ENCODE measurements at regions not wholly inside any gene's neighbourhood (a gene's known extent, or its start where the extent isn't known, plus 50 kb on each side); places are given as distances from the start of the nearest gene placed in this dataset.
A peak's percentile ranks its signal among the peaks of the same experiment; 100 is the strongest.

GRCh38 chr17:5820721-5821456, 236.6 kb upstream of the NLRP1 start:
- peak; percentile 38 for DNase-seq (ENCODE audit: low spot score)

DNA sequence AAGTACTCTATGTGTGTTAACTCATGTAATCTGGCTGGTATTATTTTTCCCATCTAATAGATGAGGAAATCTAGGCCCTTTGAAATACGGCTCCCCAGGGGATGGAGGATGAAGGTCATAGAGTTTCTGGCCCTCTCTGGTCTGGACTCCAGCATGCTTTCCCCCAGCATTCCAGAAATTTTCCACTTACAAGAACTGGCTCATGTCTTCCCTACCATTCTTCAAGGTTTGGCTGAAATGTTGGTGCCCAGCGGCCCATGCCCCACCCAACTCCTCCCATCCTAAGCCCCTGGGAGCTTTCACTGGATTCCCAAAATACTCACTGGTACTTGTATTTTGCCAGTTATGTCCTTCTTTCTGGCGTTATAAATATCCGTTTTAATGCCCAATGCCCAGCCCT, 237.5 kb upstream of the NLRP1 start:
- no peak for DNase-seq (ENCODE audit: low spot score)

DNA sequence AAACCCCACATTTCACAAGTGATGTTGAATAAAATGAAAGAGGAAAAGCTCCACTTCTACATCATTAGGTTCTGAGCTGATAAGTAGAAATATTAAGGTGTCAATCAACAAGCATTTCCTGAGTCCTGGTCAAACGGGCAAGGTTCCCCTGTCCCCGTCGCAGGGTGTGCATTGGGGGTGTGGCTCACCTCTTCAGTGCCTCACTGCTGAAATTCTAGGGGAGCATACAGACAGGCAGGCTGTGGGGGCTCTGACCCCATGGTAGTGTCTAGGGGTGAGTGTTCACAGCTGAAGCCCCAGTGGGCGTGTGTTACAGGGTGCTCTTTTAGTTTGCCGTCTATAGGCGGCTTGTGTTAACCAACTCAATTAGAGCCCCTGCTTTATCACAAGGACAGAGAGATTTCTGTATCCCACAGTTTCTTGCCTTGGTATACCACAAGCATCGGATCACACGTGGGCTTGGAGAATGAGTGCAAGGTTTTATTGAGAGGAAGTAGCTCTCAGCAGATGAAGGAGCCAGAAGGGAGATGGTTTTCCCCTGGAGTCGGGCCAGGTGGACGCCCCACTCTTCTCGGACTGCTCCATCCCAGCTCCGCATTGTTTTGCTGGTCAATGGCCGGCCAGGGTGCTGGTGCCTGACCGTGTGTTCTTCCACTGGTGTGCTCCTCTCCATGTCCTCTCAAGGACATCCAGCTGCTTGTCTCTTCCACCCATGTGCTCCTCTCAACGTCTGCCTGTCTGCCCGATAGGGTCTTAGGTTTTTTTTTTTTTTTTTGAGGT, 238.2 kb upstream of the NLRP1 start:
- DNase-seq (ENCODE audit: low spot score) = no peak

DNA sequence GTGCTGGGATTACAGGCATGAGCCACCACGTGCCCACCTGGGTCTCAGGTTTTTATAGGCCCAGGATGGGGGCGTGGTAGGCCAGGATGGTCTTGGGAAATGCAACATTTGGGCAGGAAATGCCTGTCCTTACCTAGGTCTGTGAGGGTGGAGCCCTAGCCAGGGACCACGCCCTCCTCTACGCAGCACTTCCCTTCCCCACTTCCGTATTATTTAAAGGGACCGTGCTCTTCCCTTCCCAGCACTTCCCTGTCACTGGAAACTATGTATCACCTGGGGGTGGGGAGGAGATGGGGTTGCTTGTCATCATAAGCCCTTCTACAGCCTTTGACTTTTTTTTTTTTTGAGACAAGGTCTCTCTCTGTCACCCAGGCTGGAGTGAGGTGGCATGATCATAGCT, 238.9 kb upstream of the NLRP1 start:
- DNase-seq (ENCODE audit: low spot score) = no peak

DNA sequence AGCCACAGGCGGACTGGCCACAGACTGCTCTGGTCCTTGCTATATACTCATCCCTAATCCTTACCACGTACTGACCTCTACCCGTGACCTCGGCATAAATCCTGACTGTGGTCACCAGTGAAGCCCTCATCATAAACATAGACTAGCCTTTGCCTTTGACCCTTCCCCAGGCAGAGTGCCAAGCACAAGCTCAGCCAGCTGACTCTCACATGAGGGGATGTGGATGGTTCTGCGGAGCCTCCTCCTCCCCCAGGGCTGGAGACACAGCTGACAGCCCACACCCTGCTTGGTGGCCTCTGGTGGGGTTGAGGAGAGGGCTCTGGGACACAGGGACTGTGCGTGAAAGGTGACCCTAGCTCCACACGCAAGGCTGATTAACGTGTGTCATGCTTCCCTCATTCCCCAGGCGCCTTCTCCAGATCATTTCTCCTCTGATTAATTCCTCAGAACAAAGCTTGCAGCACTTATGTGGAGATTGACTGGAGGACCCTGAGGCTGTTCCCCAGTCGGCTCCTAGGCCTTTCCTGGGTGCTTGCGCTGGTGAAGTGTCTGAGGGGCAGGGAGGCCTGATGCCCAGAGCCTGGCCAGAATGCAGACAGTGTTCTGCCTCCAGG, 241.5 kb upstream of the NLRP1 start:
- no peak for DNase-seq (ENCODE audit: low spot score)

- DNase-seq (ENCODE audit: low spot score) = no peak
Measured at GRCh38 chr17:5826384-5826783, 242.1 kb upstream of the NLRP1 start.

DNA sequence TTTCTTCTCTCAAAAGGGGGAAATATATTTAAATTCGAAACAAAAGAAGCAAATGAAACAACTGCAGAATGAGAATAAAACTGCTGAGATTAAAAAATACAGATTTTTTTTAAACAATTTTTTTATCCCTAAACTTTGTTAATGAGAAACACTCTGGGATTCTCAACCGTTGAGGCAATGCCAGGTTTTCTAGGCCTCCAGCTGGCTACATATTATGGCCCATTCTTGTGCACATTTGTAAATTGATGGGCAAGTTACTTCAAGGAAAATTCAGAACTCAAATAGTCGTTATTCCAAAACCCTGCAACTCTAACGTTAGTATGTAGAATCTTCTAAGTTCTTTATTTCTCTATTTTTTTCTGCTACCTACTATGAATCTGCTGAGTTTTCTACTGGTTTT, 239.3 kb upstream of the WSCD1 start:
- no peak for DNase-seq (ENCODE audit: low spot score)

GRCh38 chr17:5832886-5833285, 237.3 kb upstream of the WSCD1 start:
- DNase-seq (ENCODE audit: low spot score) = peak; percentile 42

- peak; percentile 56 for DNase-seq (ENCODE audit: low spot score)
Measured at GRCh38 chr17:5837055-5837491, 233.1 kb upstream of the WSCD1 start.

DNA sequence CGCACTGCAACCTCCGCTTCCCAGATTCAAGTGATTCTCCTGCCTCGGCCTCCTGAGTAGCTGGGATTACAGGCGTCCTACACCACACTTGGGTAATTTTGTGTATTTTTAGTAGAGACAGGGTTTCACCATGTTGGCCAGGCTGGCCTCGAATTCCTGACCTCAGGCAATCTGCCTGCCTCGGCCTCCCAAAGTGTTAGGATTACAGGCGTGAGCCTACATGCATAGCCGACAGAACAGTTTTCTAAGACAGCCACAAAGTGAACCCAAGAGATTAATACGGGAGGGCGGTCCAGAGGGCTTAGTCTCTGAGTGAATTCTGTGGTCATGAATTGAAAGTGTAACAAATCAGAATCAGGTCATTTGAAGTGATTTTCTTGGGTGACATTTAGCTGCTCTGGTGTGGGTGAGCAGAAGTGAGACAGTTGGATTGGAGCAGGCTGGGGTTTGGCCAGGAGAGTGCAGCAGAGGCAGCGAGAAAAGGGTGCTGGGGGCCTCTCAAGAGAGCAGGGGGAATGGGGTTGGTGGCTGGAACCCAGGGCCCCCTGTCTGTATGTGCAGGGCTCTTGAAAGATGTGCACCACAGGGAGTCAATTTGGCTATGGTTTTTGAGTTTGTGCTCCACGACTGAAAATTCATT, 231.4 kb upstream of the WSCD1 start:
- DNase-seq (ENCODE audit: low spot score) = no peak

DNA sequence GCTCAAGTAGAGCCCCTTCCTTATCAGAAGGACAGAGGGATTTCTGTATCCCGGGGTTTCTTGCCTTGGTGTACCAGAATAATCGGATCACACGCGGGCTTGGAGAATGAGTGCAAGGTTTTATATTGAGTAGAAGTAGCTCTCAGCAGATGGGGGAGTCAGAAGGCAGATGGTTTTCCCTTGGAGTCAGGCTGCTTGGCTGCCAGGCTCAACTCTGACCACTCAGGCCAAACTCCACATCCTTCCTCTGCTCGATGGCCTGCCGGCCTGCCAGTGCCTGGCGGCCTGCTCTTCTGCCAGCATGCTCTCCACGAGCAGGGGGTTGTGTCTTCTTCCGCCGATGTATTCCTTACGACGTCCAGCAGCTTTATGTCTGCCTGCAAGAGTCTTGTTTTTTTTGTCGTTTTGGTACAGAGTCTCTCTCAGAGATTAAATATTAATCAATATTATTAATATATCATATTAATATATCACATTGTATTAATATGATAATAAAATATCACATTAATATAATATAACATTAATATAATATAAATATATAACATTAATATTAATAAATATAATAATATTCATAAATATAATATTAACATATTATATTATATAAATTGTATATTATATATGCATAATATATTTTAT, 229.2 kb upstream of the WSCD1 start:
- no peak for DNase-seq (ENCODE audit: low spot score)

- DNase-seq (ENCODE audit: low spot score) = no peak
Measured at GRCh38 chr17:5841862-5842261, 228.3 kb upstream of the WSCD1 start.

DNA sequence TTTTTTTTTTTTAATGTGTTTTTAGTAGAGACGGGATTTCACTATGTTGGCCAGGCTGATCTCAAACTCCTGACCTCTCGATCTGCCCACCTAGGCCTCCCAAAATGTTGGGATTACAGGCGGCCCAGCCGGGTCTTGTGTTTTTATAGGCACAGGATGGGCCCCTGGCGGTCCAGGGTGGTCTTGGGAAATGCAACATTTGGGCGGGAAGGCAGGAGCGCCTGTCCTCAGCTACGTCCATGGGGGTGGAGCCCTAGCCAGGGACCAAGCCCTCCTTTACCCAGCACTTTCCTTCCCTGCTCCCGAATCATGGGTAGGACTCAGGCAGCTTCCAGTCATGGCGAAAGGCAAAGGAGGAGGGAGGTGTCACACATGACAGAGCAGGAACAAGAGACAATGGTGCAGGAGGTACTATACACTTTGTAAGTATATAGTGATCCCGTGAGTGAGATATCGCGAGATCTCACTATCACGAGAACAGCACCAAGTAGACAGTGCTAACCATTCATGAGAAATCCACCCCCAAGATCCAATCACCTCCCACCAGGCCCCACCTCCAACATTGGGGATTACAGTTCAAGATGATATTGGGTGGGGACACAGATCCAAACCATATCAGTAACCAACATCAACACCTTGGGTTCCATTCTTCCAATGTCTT, 226.7 kb upstream of the WSCD1 start:
- DNase-seq (ENCODE audit: low spot score) = no peak

- no peak for DNase-seq (ENCODE audit: low spot score)
Measured at GRCh38 chr17:5846001-5846400, 224.2 kb upstream of the WSCD1 start.

DNA sequence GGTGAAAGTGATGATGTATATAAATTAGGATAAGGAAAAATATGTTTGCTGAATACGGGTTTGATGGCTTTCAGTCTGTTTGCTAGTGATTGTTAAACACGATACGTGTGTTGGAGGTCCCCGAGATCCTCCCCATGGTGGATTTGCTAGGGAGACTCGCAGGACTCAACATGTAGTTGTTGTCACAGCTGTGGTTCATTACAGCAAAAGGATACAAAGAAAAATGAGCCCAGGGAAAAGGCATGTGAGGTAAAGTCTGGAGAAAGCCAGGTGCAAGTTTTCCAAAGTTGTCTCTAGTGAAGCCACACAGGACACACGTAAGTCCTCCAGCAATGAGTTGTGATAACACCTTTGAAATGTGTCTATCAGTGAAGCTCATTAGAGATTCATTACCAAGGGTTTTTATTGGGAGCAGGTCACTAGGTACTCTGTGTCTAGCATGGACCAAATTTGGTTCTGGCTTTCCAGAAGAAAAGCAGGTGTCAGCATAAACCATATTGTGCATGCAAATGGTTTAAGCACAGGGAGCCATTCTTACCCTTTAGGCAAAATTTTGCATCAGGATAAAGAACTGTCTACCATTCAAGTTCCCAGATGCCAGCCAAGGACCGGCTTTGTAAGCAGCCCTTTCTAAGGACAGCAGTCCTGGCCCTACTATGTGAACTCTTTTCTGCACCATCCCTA, 215.2 kb upstream of the WSCD1 start:
- no peak for DNase-seq (ENCODE audit: low spot score)

- no peak for DNase-seq (ENCODE audit: low spot score)
Measured at GRCh38 chr17:5861246-5861645, 208.9 kb upstream of the WSCD1 start.

GRCh38 chr17:5861854-5862253, 208.3 kb upstream of the WSCD1 start:
- DNase-seq (ENCODE audit: low spot score) = no peak

- DNase-seq (ENCODE audit: low spot score) = no peak
Measured at GRCh38 chr17:5862395-5862794, 207.8 kb upstream of the WSCD1 start.

DNA sequence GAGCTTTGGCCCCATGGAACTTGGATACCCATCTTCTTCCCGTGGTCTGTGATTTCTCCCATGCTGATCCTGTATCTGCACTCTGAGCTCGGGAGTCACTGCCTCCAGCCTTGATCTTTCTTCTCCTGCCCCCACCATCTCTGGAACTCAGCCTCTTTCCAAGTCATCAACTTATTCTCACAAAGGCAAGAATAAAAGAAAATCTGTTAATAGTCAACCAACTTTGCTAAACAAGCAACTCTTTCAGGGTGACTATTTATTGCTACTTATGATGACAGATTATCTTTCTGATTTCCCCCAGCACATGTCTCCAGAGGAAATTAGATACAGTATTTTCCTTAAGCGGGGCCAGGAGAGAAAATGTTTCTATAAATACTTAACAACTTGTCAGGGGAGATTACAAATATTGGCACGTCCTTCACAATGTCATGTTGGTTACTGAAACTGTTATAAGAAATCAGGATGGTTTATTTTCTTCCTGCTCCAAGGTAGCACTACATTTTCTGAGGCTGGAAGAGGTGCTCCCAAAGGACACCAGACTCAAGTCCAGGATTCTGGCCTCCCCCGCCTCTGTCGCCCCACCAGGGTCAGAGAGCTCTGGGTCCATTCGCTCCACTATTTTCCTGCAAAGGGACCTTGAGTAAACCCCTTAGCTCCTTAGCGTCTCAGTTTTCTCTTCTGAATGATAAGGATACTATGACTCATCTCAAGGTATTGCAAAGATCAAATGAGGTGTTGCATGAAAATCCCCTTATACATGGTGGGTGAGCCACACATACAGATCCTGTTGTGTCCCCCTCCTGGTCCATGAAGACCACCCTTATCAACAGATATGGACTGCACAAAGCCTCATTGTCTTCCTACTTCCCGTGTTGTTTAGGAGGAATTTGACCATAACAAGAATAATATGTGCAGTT, 205.2 kb upstream of the WSCD1 start:
- DNase-seq (ENCODE audit: low spot score) = no peak

- DNase-seq (ENCODE audit: low spot score) = no peak
Measured at GRCh38 chr17:5866978-5867377, 203.2 kb upstream of the WSCD1 start.
